GM23338 (cell line): ENCODE measurements at regions not wholly inside any gene's neighbourhood (a gene's known extent, or its start where the extent isn't known, plus 50 kb on each side); places are given as distances from the start of the nearest gene placed in this dataset.
"Not testable (repeated sequence)": the region's sequence is repeated elsewhere in the genome, so short reads cannot be mapped to it uniquely, and the experiment has no call there.

ENCODE experiments used
- ATAC-seq: fragments of 200-7000 bp; cut with Tn5 transposase; 3 replicates; pipeline ENCODE4 v1.9.1; 2020
- DNase-seq: peaks from one replicate; pipeline ENCODE4 v3.0.0-alpha.2; 2015; ENCODE audit warnings: low spot score
- H2AFZ ChIP-seq: fragments of 200-600 bp; sonication (generic); 2 replicates; pipeline ENCODE4 v1.8.0; 2016; ENCODE audit warnings: antibody characterized with exemption, mild to moderate bottlenecking, moderate library complexity
- H3F3A ChIP-seq: fragments of 200-600 bp; sonication (generic); replicated peaks from 2 replicates; pipeline ENCODE4 v1.8.0; 2017; ENCODE audit warnings: antibody characterized with exemption, mixed run types, low read depth
- H3K27ac ChIP-seq: fragments of 200-600 bp; sonication (generic); 2 replicates; pipeline ENCODE4 v1.6.1; 2016; ENCODE audit warnings: low read depth
- H3K27me3 ChIP-seq: fragments of 200-600 bp; sonication (generic); 2 replicates; pipeline ENCODE4 v1.8.0; 2016; ENCODE audit warnings: mild to moderate bottlenecking, mixed run types, moderate library complexity; ENCODE audit not compliant: insufficient read depth
- H3K36me3 ChIP-seq: fragments of 200-600 bp; sonication (generic); 2 replicates; pipeline ENCODE4 v1.8.0; 2016; ENCODE audit warnings: mild to moderate bottlenecking; ENCODE audit not compliant: insufficient read depth
- H3K4me1 ChIP-seq: fragments of 200-600 bp; sonication (generic); 2 replicates; pipeline ENCODE4 v1.8.0; 2016; ENCODE audit warnings: mild to moderate bottlenecking, moderate library complexity; ENCODE audit not compliant: insufficient read depth
- H3K4me2 ChIP-seq: fragments of 200-600 bp; sonication (generic); 2 replicates; pipeline ENCODE4 v1.7.1; 2017; ENCODE audit warnings: mixed run types
- H3K4me3 ChIP-seq: fragments of 200-600 bp; sonication (generic); 2 replicates; pipeline ENCODE4 v1.6.1; 2016; ENCODE audit warnings: mixed run types
- H3K79me2 ChIP-seq: fragments of 200-600 bp; sonication (generic); replicated peaks from 2 replicates; pipeline ENCODE4 v1.8.0; 2017; ENCODE audit warnings: mild to moderate bottlenecking; ENCODE audit not compliant: insufficient read depth
- H3K9me2 ChIP-seq: fragments of 200-600 bp; sonication (generic); 2 replicates; pipeline ENCODE4 v1.8.0; 2017; ENCODE audit not compliant: insufficient read depth
- H4K20me1 ChIP-seq: fragments of 200-600 bp; sonication (generic); replicated peaks from 2 replicates; pipeline ENCODE4 v1.8.0; 2017; ENCODE audit warnings: mild to moderate bottlenecking; ENCODE audit not compliant: insufficient read depth
- H3K27ac Mint-ChIP-seq: 2 replicates; pipeline ENCODE4 v1.8.0; 2020; ENCODE audit warnings: inconsistent platforms, mild to moderate bottlenecking, moderate library complexity, mixed read lengths
- H3K27me3 Mint-ChIP-seq: 3 replicates; pipeline ENCODE4 v1.8.0; 2022; ENCODE audit warnings: low read depth, mild to moderate bottlenecking, moderate library complexity, mixed read lengths, inconsistent platforms; ENCODE audit not compliant: insufficient read depth, poor library complexity
- H3K36me3 Mint-ChIP-seq: 3 replicates; pipeline ENCODE4 v1.8.0; 2021; ENCODE audit warnings: low read depth, mild to moderate bottlenecking, inconsistent platforms, moderate library complexity, mixed read lengths
- H3K4me1 Mint-ChIP-seq: 3 replicates; pipeline ENCODE4 v1.8.0; 2020; ENCODE audit warnings: mild to moderate bottlenecking, inconsistent platforms, mixed read lengths
- H3K4me3 Mint-ChIP-seq: 3 replicates; pipeline ENCODE4 v1.8.0; 2021; ENCODE audit warnings: moderate library complexity, mild to moderate bottlenecking, inconsistent platforms, mixed read lengths
- H3K9me3 Mint-ChIP-seq: 3 replicates; pipeline ENCODE4 v1.8.0; 2020; ENCODE audit warnings: moderate library complexity, mild to moderate bottlenecking, inconsistent platforms, mixed read lengths
- EZH2 ChIP-seq: fragments of 200-600 bp; sonication (generic); IDR thresholded peaks from one replicate; pipeline ENCODE4 v1.8.0; 2017; ENCODE audit warnings: antibody characterized with exemption, mild to moderate bottlenecking, low read depth; ENCODE audit not compliant: unreplicated experiment
- JUNB ChIP-seq: IDR thresholded peaks from one replicate; pipeline ENCODE4 v1.6.1; 2016; ENCODE audit warnings: antibody characterized with exemption; ENCODE audit not compliant: unreplicated experiment
- NANOG ChIP-seq: IDR thresholded peaks from 2 replicates; pipeline ENCODE4 v1.6.1; 2016; ENCODE audit warnings: antibody characterized with exemption, borderline replicate concordance
- POLR2AphosphoS5 ChIP-seq: IDR thresholded peaks from 2 replicates; pipeline ENCODE4 v1.6.1; 2016; ENCODE audit warnings: antibody characterized with exemption, low read depth
- STAT1 ChIP-seq: IDR thresholded peaks from one replicate; pipeline ENCODE4 v1.6.1; 2016; ENCODE audit warnings: antibody characterized with exemption; ENCODE audit not compliant: unreplicated experiment
- ZNF114 ChIP-seq: fragments of 250-450 bp; sonication (Bioruptor Pico); IDR thresholded peaks from 2 replicates; pipeline ENCODE4 v1.5.0; 2020; ENCODE audit warnings: mild to moderate bottlenecking, moderate library complexity
- ZNF331 ChIP-seq: fragments of 250-450 bp; sonication (Bioruptor Pico); IDR thresholded peaks from 2 replicates; pipeline ENCODE4 v1.5.0; 2020; ENCODE audit warnings: low read depth, mild to moderate bottlenecking, moderate library complexity
- TF ChIP-seq, protein P1 (sequence below): IDR thresholded peaks from one replicate; pipeline ENCODE4 v1.6.1; 2018; ENCODE audit warnings: antibody characterized with exemption; ENCODE audit not compliant: unreplicated experiment

DNA sequence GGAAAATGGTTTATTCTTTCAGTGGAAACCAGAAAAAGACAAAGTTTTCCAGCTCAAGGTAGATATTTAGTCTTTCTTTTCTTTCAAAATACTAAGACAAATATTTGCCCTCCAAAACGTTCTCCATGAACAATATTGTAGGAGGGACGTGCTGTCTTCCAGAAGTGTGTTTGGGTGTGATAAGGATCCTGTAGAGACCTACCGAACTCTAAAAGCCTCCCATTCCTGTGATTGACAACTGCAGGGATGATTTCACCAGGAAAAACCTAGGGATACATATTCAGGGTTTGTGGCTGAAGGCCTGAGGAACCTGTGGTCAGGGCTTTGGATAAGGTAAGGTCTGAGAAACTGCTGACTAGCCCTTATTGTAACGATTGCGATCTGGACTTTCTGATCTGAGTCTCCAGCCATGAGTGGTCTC lies 167.1 kb downstream of the ZNF648 start (continued):
- no peak for TF ChIP-seq NANOG
- no peak for TF ChIP-seq JUNB
- no peak for TF ChIP-seq ZNF114 (CRISPR knock-in tag)
- TF ChIP-seq ZNF331 (CRISPR knock-in tag): no peak
- TF ChIP-seq, protein P1, sequence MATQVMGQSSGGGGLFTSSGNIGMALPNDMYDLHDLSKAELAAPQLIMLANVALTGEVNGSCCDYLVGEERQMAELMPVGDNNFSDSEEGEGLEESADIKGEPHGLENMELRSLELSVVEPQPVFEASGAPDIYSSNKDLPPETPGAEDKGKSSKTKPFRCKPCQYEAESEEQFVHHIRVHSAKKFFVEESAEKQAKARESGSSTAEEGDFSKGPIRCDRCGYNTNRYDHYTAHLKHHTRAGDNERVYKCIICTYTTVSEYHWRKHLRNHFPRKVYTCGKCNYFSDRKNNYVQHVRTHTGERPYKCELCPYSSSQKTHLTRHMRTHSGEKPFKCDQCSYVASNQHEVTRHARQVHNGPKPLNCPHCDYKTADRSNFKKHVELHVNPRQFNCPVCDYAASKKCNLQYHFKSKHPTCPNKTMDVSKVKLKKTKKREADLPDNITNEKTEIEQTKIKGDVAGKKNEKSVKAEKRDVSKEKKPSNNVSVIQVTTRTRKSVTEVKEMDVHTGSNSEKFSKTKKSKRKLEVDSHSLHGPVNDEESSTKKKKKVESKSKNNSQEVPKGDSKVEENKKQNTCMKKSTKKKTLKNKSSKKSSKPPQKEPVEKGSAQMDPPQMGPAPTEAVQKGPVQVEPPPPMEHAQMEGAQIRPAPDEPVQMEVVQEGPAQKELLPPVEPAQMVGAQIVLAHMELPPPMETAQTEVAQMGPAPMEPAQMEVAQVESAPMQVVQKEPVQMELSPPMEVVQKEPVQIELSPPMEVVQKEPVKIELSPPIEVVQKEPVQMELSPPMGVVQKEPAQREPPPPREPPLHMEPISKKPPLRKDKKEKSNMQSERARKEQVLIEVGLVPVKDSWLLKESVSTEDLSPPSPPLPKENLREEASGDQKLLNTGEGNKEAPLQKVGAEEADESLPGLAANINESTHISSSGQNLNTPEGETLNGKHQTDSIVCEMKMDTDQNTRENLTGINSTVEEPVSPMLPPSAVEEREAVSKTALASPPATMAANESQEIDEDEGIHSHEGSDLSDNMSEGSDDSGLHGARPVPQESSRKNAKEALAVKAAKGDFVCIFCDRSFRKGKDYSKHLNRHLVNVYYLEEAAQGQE: no peak
- TF ChIP-seq POLR2AphosphoS5: no peak
- TF ChIP-seq EZH2: no peak

DNA sequence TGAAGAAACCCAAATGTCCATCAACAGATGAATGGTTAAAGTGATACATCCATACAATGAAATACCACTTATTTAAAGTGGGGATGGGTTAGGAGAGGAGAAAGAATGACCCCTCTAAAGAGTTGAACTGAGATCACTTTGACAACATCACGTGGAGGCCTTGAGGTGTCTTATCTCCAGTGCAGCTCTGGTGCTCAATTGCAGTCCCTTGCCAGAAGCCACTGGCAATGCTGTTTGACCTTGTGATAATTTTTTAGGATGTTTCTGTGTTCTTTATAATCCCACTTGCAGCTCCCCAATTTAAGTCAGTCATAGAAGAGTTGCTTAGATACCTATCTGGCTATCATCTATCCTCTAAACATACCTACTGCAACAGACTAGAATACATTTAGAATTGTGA lies 167.6 kb downstream of the ZNF648 start:
- Mint-ChIP-seq H3K36me3 (no peaks in the 10 kb centered on the region), H3K4me1 (no peaks in the 10 kb centered on the region), H3K27me3 (peaks cover 4% of the 10 kb centered on the region), H3K9me3 (peaks cover 8% of the 10 kb centered on the region), H3K27ac (no peak overlapping the region), H3K4me3 (no peak overlapping the region)
- no peaks in the 10 kb centered on the region for H4K20me1 ChIP-seq
- no peaks in the 10 kb centered on the region for H3K4me1 ChIP-seq
- H3F3A ChIP-seq: no peaks in the 10 kb centered on the region
- no peak overlapping the region for H3K4me3 ChIP-seq
- TF ChIP-seq, protein P1: no peak
- no peak for TF ChIP-seq STAT1
- TF ChIP-seq NANOG: no peak
- H3K27ac ChIP-seq: no peak overlapping the region
- no peaks in the 10 kb centered on the region for H3K79me2 ChIP-seq
- no peaks in the 10 kb centered on the region for H3K36me3 ChIP-seq
- no peaks in the 10 kb centered on the region for H3K9me2 ChIP-seq
- ATAC-seq: no peak
- no peak overlapping the region for H3K4me2 ChIP-seq
- H3K27me3 ChIP-seq: no peaks in the 10 kb centered on the region
- H2AFZ ChIP-seq: no peak overlapping the region
- no peak for DNase-seq

DNA sequence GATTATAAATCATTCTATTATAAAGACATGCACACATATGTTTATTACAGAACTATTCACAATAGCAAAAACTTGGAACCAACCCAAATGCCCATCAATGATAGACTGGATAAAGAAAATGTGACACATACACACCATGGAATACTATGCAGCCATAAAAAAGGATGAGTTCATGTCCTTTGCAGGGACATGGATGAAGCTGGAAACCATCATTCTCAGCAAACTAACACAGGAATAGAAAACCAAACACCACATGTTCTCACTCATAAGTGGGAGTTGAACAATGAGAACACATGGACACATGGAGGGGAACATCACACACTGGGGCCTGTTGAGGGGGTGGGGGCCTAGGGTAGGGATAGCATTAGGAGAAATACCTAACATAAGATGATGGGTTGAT lies 168.4 kb downstream of the ZNF648 start:
- H3F3A ChIP-seq, H3K9me2 ChIP-seq, H3K4me3 Mint-ChIP-seq, H3K27ac ChIP-seq, H3K4me1 ChIP-seq, H3K27me3 Mint-ChIP-seq, H3K4me3 ChIP-seq, ATAC-seq, H3K4me1 Mint-ChIP-seq, H3K4me2 ChIP-seq, H3K27me3 ChIP-seq, H3K27ac Mint-ChIP-seq, H3K36me3 ChIP-seq, H4K20me1 ChIP-seq, H3K79me2 ChIP-seq, H3K36me3 Mint-ChIP-seq, DNase-seq, H2AFZ ChIP-seq: not testable (repeated sequence)
- H3K9me3 Mint-ChIP-seq: peaks cover 14% of the 10 kb centered on the region
